Ascending aorta (tissue), 2 donors: ENCODE measurements at regions not wholly inside any gene's neighbourhood (a gene's known extent, or its start where the extent isn't known, plus 50 kb on each side); places are given as distances from the start of the nearest gene placed in this dataset.

Source experiments
- DNase-seq, 2 donors: peaks; one replicate each; pipeline ENCODE4 v3.0.0-alpha.2; 2019; ENCODE audit warnings: low spot score in 2 of 2
- H3K27ac ChIP-seq, 2 donors: fragments of 200-600 bp; sonication (generic); one replicate each; pipeline ENCODE4 v1.5.1; 2016 to 2017; ENCODE audit warnings: mild to moderate bottlenecking in 1 of 2
- H3K27me3 ChIP-seq: fragments of 200-600 bp; sonication (generic); one replicate; pipeline ENCODE4 v1.5.1; 2017
- H3K36me3 ChIP-seq, 2 donors: fragments of 200-600 bp; sonication (generic); one replicate each; pipeline ENCODE4 v1.5.1; 2016
- H3K4me1 ChIP-seq, 2 donors: fragments of 200-600 bp; sonication (generic); one replicate each; pipeline ENCODE4 v1.5.1; 2016 to 2017; ENCODE audit warnings: mild to moderate bottlenecking in 1 of 2
- H3K4me3 ChIP-seq, 2 donors: fragments of 200-600 bp; sonication (generic); one replicate each; pipeline ENCODE4 v1.5.1; 2016 to 2017; ENCODE audit warnings: mild to moderate bottlenecking in 1 of 2
- H3K9me3 ChIP-seq, 2 donors: fragments of 200-600 bp; sonication (generic); one replicate each; pipeline ENCODE4 v1.5.1; 2016
- CTCF ChIP-seq, 3 experiments: fragments of 200-600 bp in 2 of 3; fragments of 450-650 bp in 1 of 3; sonication (generic) in 2 of 3; IDR thresholded peaks; one replicate each; pipeline ENCODE4 v1.5.1; 2016 to 2019; ENCODE audit warnings: antibody characterized with exemption in 3 of 3, mild to moderate bottlenecking in 1 of 3, moderate library complexity in 1 of 3
- intact Hi-C: fragments of 100-400 bp; cut with DNase I; formaldehyde crosslinking; loops from one replicate; pipeline ENCODE4 v1.15.1; 2023

DNA sequence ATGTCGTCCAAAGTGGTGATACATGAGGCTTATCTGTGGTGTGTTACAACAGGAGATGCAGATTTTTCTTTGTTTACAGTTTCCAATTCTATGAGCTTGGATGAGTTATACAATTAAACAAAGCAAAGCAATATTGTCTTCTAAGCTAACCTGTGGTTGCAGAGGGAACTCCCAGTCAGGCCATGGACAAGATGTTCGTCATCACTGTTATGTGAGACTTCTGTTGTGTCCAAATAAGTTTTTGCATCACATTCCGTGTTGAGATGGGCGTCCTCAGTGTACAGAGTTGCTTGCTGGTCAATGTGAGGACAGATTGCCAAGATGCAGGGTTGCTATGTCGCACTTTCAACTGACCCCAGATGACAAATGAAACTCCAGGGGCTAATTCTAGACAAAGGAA, 189.3 kb downstream of the IRF8 start:
- DNase-seq = no peak
- H3K27me3 ChIP-seq = no peaks in the 10 kb centered on the region
- intact Hi-C loops = no loop called here
- no peak for TF ChIP-seq CTCF (IDR thresholded peaks at IDR 0.05)
- no peaks in the 10 kb centered on the region for H3K4me1 ChIP-seq
- H3K36me3 ChIP-seq = no peaks in the 10 kb centered on the region
- no peaks in the 10 kb centered on the region for H3K9me3 ChIP-seq
- no peak overlapping the region for H3K4me3 ChIP-seq
- no peak overlapping the region for H3K27ac ChIP-seq

DNA sequence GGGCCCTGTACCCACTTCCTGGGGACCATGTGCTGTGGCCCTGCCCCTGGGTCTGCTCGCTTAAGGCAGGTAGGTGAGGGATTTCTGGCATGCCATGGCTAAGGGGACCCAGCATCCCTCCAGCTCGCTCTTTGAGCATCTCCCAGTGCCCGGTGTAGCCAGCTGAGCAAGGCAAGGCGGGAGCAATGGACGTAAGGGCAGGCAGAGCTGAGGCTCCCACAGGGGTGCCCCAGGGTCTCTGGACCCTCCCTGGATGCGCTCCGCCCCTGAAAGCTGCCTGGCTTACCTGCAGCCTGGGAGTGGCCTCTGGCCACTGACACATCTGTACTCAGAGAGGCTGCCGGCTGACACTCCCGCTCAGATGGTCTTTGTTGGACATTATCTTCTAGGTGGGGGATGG, 189.9 kb downstream of the IRF8 start:
- TF ChIP-seq CTCF (IDR thresholded peaks at IDR 0.05) = no peak

GRCh38 chr16:86089334-86089900, 190.5 kb downstream of the IRF8 start:
- no peaks in the 10 kb centered on the region for H3K36me3 ChIP-seq
- H3K4me3 ChIP-seq = no peak overlapping the region
- no peaks in the 10 kb centered on the region for H3K9me3 ChIP-seq
- intact Hi-C loops = no loop called here
- H3K27ac ChIP-seq = no peak overlapping the region
- no peak for DNase-seq
- no peaks in the 10 kb centered on the region for H3K27me3 ChIP-seq
- no peak for TF ChIP-seq CTCF (IDR thresholded peaks at IDR 0.05)
- H3K4me1 ChIP-seq = no peaks in the 10 kb centered on the region

More for the DNA sequence above, 189.9 kb downstream of the IRF8 start:
- Histone ChIP-seq H3K9me3 (no peaks in the 10 kb centered on the region), H3K27me3 (no peaks in the 10 kb centered on the region), H3K4me3 (no peak overlapping the region), H3K27ac (no peak overlapping the region), H3K4me1 (no peaks in the 10 kb centered on the region), H3K36me3 (no peaks in the 10 kb centered on the region)
- DNase-seq = no peak
- intact Hi-C loops = no loop called here

DNA sequence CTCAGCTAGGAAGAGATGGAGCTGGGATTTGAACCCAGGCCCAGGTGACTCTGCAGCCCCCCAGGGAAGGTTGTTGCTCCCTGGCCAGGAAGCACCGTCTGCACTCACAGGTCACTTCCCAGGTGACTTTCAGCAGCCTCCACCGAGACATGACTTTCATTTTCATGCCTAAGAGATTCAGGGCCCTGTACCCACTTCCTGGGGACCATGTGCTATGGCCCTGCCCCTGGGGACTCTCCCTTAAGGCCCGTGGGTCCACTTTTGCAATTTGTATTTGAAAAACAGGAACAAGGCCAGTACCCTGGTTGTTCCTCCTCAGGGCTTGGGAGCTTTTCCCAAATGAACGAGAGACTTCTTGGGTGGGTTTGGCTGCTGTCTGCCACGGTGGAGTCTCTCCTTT, 191.0 kb downstream of the IRF8 start:
- no peak for TF ChIP-seq CTCF (IDR thresholded peaks at IDR 0.05)
- intact Hi-C loops = no loop called here

DNA sequence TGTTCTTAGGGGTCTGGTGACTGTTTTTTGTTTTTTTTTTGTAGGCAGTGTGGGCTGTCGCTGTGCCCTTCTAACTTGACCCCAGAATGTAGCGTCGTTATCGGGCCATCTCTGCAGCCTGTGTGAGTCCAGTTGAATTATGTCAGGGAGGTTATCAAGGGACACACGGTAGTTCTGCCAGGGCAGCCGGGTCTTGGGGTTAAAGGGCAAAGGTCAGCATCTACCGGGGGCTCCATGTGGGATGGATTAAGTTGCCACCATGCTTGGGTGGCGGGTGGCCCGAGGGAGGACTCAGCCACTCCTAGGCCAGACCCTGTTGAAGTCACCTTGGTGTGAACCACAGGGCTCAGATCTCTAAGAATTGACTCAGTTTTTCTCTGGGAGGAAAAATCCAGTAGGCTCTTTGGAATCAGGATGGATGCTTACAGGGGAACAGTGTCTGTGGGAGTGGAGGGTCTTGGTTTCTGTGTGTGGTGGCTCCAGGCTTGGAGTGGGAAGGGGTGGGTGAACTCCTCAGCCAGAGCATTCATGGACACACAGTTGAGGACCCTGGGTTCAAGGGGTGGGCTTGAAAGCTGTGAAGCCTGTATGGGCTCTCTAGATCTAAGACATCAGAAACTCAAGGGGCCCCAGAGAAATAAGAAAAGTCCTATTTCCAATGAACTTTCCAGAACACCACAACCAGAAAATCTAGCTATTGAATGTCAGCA, 191.7 kb downstream of the IRF8 start:
- Histone ChIP-seq H3K27me3 (no peaks in the 10 kb centered on the region), H3K27ac (no peak overlapping the region), H3K4me3 (no peak overlapping the region), H3K4me1 (no peaks in the 10 kb centered on the region), H3K36me3 (no peaks in the 10 kb centered on the region), H3K9me3 (no peaks in the 10 kb centered on the region)
- intact Hi-C loops = no loop called here
- DNase-seq = no peak
- no peak for TF ChIP-seq CTCF (IDR thresholded peaks at IDR 0.05)

More for the DNA sequence above, 191.0 kb downstream of the IRF8 start:
- DNase-seq = no peak
- H3K4me1 ChIP-seq = no peaks in the 10 kb centered on the region
- no peaks in the 10 kb centered on the region for H3K9me3 ChIP-seq
- H3K36me3 ChIP-seq = no peaks in the 10 kb centered on the region
- no peaks in the 10 kb centered on the region for H3K27me3 ChIP-seq
- H3K27ac ChIP-seq = no peak overlapping the region
- no peak overlapping the region for H3K4me3 ChIP-seq
